Upper lobe of left lung (tissue), 6 donors: ENCODE measurements at regions not wholly inside any gene's neighbourhood (a gene's known extent, or its start where the extent isn't known, plus 50 kb on each side); places are given as distances from the start of the nearest gene placed in this dataset.

Experiments
- ATAC-seq, 2 donors: fragments of 200-7000 bp; cut with Tn5 transposase; one replicate each; pipeline ENCODE4 v1.9.1; 2022; ENCODE audit warnings: mild to moderate bottlenecking in 2 of 2, moderate library complexity in 2 of 2; ENCODE audit not compliant: low FRiP score in 2 of 2
- DNase-seq, 2 donors: peaks; one replicate each; pipeline ENCODE4 v3.0.0-alpha.2; 2019 to 2020
- H3K27ac ChIP-seq, 4 donors: fragments of 200-600 bp; sonication (generic); one replicate each; pipeline ENCODE4 v1.5.1; 2016 to 2019
- H3K27me3 ChIP-seq, 4 donors: fragments of 200-600 bp; sonication (generic); one replicate each; pipeline ENCODE4 v1.5.1; 2017 to 2019
- H3K36me3 ChIP-seq, 4 donors: fragments of 200-600 bp; sonication (generic); one replicate each; pipeline ENCODE4 v1.5.1; 2016 to 2019
- H3K4me1 ChIP-seq, 4 donors: fragments of 200-600 bp; sonication (generic); one replicate each; pipeline ENCODE4 v1.5.1; 2018 to 2019
- H3K4me3 ChIP-seq, 4 donors: fragments of 200-600 bp; sonication (generic); one replicate each; pipeline ENCODE4 v1.5.1; 2017 to 2019; ENCODE audit warnings: mild to moderate bottlenecking in 2 of 4, moderate library complexity in 1 of 4
- H3K9me3 ChIP-seq, 4 donors: fragments of 200-600 bp; sonication (generic); one replicate each; pipeline ENCODE4 v1.5.1; 2018 to 2019
- EP300 ChIP-seq, 4 donors: sonication (generic); formaldehyde crosslinking; IDR thresholded peaks; one replicate each; pipeline ENCODE4 v1.5.1; 2017; ENCODE audit warnings: antibody characterized with exemption in 4 of 4, control low read depth in 2 of 4
- POLR2A ChIP-seq, 4 donors: fragments of 450-650 bp; IDR thresholded peaks; one replicate each; pipeline ENCODE4 v1.5.1; 2016 to 2017; ENCODE audit warnings: antibody characterized with exemption in 4 of 4, mild to moderate bottlenecking in 2 of 4
- POLR2AphosphoS5 ChIP-seq, 2 donors: sonication (generic); formaldehyde crosslinking; IDR thresholded peaks; one replicate each; pipeline ENCODE4 v1.5.1; 2017; ENCODE audit warnings: antibody characterized with exemption in 2 of 2
- WGBS, 2 donors: methylation state at CpG; one replicate each; pipeline ENCODE4 v1.1.5; 2017 to 2018; 5-methylcytosine and 5-hydroxymethylcytosine counted together
- TF ChIP-seq, protein P1 (sequence below), 6 experiments: fragments of 450-650 bp in 4 of 6; fragments of 200-600 bp in 2 of 6; sonication (generic) in 2 of 6; IDR thresholded peaks; one replicate each; pipeline ENCODE4 v1.5.1; 2016 to 2019; ENCODE audit warnings: antibody characterized with exemption in 6 of 6
- donor health status: DM: no; HTN: no; CAD: no; lungs with moderate emphysema.
- donor health status: DM: no; HTN: yes; CAD: no; lungs with severe emphysema.

DNA sequence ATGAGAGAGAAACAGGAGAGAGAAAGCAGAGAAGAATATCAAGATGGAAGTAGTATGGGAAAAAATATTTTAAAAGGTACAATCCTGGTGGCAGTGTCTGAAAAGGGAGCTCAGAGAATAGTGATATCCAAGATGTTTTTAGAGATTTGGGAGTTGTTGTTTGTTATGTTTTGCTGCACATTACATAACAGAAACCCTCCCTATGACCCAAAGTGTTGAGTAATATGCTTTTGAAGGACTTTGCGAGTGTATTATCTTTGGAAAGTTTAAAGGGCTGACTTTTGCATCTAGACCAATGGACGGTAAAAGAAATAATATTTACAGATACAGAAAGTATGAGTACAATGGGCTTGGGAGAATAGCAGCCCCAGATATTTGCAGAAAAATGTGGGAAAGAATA is 759.7 kb downstream of the NTRK3 start:
- TF ChIP-seq POLR2A (IDR thresholded peaks at IDR 0.05) (no peak), POLR2AphosphoS5 (IDR thresholded peaks at IDR 0.05) (no peak), EP300 (IDR thresholded peaks at IDR 0.05) (no peak)
- TF ChIP-seq, protein P1, sequence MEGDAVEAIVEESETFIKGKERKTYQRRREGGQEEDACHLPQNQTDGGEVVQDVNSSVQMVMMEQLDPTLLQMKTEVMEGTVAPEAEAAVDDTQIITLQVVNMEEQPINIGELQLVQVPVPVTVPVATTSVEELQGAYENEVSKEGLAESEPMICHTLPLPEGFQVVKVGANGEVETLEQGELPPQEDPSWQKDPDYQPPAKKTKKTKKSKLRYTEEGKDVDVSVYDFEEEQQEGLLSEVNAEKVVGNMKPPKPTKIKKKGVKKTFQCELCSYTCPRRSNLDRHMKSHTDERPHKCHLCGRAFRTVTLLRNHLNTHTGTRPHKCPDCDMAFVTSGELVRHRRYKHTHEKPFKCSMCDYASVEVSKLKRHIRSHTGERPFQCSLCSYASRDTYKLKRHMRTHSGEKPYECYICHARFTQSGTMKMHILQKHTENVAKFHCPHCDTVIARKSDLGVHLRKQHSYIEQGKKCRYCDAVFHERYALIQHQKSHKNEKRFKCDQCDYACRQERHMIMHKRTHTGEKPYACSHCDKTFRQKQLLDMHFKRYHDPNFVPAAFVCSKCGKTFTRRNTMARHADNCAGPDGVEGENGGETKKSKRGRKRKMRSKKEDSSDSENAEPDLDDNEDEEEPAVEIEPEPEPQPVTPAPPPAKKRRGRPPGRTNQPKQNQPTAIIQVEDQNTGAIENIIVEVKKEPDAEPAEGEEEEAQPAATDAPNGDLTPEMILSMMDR (IDR thresholded peaks at IDR 0.05): no peak
- H3K36me3 ChIP-seq: no peaks in the 10 kb centered on the region
- H3K4me3 ChIP-seq: no peak overlapping the region
- 36 to 42% methylated on average over 2 of the region's 2 CpGs for WGBS, 2 donors
- no peaks in the 10 kb centered on the region for H3K9me3 ChIP-seq
- no peaks in the 10 kb centered on the region for H3K4me1 ChIP-seq
- no peaks in the 10 kb centered on the region for H3K27me3 ChIP-seq
- ATAC-seq (no peak), DNase-seq (no peak)
- H3K27ac ChIP-seq: no peak overlapping the region

- TF ChIP-seq, protein P1 (IDR thresholded peaks at IDR 0.05): no peak
- TF ChIP-seq POLR2AphosphoS5 (IDR thresholded peaks at IDR 0.05) (no peak), POLR2A (IDR thresholded peaks at IDR 0.05) (no peak), EP300 (IDR thresholded peaks at IDR 0.05) (no peak)
- Histone ChIP-seq H3K27me3 (no peaks in the 10 kb centered on the region), H3K4me1 (no peaks in the 10 kb centered on the region), H3K4me3 (no peak overlapping the region), H3K36me3 (no peaks in the 10 kb centered on the region), H3K9me3 (no peaks in the 10 kb centered on the region), H3K27ac (no peak overlapping the region)
- 79 to 81% methylated on average over 2 of the region's 2 CpGs for WGBS, 2 donors
- ATAC-seq (no peak), DNase-seq (no peak)
Measured at GRCh38 chr15:87496109-87496508, 760.4 kb downstream of the NTRK3 start.

DNA sequence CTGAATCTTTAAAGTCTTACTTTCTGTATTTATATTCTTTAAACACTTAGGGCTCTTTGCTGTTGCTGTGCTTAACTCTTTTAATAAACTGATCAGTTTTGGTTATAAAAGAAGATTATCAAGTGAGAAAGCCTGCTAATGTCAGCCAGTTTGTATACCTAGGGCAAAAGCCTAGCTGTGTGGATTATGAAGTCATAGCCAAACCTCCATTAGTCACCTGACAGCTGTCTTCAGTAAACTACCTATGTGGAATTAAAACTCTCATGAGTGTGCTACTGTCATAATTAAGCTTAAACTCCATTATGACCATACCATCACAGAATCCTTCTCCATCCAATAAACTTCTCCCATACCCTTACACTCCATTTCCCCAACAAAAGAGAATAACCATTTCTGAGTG is 762.7 kb downstream of the NTRK3 start:
- TF ChIP-seq, protein P1 (IDR thresholded peaks at IDR 0.05): no peak
- TF ChIP-seq POLR2A (IDR thresholded peaks at IDR 0.05): no peak
- no peak for TF ChIP-seq EP300 (IDR thresholded peaks at IDR 0.05)
- TF ChIP-seq POLR2AphosphoS5 (IDR thresholded peaks at IDR 0.05): no peak
- H3K4me1 ChIP-seq: no peaks in the 10 kb centered on the region
- H3K27me3 ChIP-seq: no peaks in the 10 kb centered on the region
- ATAC-seq (no peak), DNase-seq (no peak)
- H3K4me3 ChIP-seq: no peak overlapping the region
- H3K36me3 ChIP-seq: no peaks in the 10 kb centered on the region
- no peaks in the 10 kb centered on the region for H3K9me3 ChIP-seq
- no peak overlapping the region for H3K27ac ChIP-seq

DNA sequence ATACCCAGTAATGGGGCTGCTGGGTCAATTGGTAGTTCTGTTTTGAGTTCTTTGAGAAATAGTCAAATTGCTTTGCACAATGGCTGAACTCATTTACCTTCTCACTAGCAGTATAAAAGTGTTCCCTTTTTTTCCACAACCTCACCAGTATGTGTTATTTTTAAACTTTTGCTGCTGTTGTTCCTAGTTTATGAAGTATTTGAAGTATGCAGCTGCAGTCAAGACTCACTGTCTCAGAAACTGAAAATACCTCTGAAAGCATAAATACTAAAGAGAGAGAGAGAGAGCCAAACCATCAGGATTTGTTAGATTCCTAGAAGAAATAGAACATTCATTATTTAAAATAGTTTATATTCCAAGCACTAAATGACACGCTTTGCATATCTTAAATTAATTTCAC is 764.2 kb downstream of the NTRK3 start:
- no peak for TF ChIP-seq EP300 (IDR thresholded peaks at IDR 0.05)
- TF ChIP-seq POLR2A (IDR thresholded peaks at IDR 0.05): no peak
- TF ChIP-seq POLR2AphosphoS5 (IDR thresholded peaks at IDR 0.05): no peak
- TF ChIP-seq, protein P1 (IDR thresholded peaks at IDR 0.05): no peak
- Histone ChIP-seq H3K36me3 (no peaks in the 10 kb centered on the region), H3K9me3 (no peaks in the 10 kb centered on the region), H3K27me3 (no peaks in the 10 kb centered on the region), H3K27ac (no peak overlapping the region), H3K4me1 (no peaks in the 10 kb centered on the region), H3K4me3 (no peak overlapping the region)
- DNase-seq (no peak), ATAC-seq (no peak)
- 90 to 93% methylated on average over 1 of the region's 1 CpG for WGBS, 2 donors

GRCh38 chr15:87490666-87491065 is 765.9 kb downstream of the NTRK3 start:
- 62 to 72% methylated on average over 4 of the region's 4 CpGs for WGBS, 2 donors
- no peak overlapping the region for H3K4me3 ChIP-seq
- DNase-seq: no peak
- TF ChIP-seq, protein P1 (IDR thresholded peaks at IDR 0.05): no peak
- TF ChIP-seq POLR2A (IDR thresholded peaks at IDR 0.05) (no peak), POLR2AphosphoS5 (IDR thresholded peaks at IDR 0.05) (no peak), EP300 (IDR thresholded peaks at IDR 0.05) (no peak)
- no peaks in the 10 kb centered on the region for H3K9me3 ChIP-seq
- no peaks in the 10 kb centered on the region for H3K4me1 ChIP-seq
- no peak overlapping the region for H3K27ac ChIP-seq
- H3K27me3 ChIP-seq: no peaks in the 10 kb centered on the region
- H3K36me3 ChIP-seq: no peaks in the 10 kb centered on the region
- no peak for ATAC-seq
